Smooth muscle cell (in vitro differentiated cells): ENCODE measurements at regions not wholly inside any gene's neighbourhood (a gene's known extent, or its start where the extent isn't known, plus 50 kb on each side); places are given as distances from the start of the nearest gene placed in this dataset.

Experiments
- DNase-seq: peaks from one replicate; lab custom pipeline; 2025; ENCODE audit not compliant: unreplicated experiment; lab: John Stamatoyannopoulos, UW
- H2AFZ ChIP-seq: fragments of 200-600 bp; sonication (generic); 2 replicates; pipeline ENCODE4 v1.6.0; 2016; ENCODE audit warnings: antibody characterized with exemption, low read depth, mild to moderate bottlenecking
- H3F3A ChIP-seq: fragments of 200-600 bp; sonication (generic); 2 replicates; pipeline ENCODE4 v1.6.0; 2017; ENCODE audit warnings: antibody characterized with exemption, low read depth
- H3K27ac ChIP-seq: fragments of 200-600 bp; sonication (generic); 2 replicates; pipeline ENCODE4 v1.5.1; 2016; ENCODE audit warnings: low read depth, mild to moderate bottlenecking
- H3K27me3 ChIP-seq: fragments of 200-600 bp; sonication (generic); 2 replicates; pipeline ENCODE4 v1.6.1; 2016; ENCODE audit warnings: low read depth, mild to moderate bottlenecking
- H3K36me3 ChIP-seq: fragments of 200-600 bp; sonication (generic); 2 replicates; pipeline ENCODE4 v1.5.1; 2016; ENCODE audit warnings: low read depth
- H3K4me1 ChIP-seq: fragments of 200-600 bp; sonication (generic); 2 replicates; pipeline ENCODE4 v1.5.1; 2016; ENCODE audit warnings: low read depth
- H3K4me2 ChIP-seq: fragments of 200-600 bp; sonication (generic); 2 replicates; pipeline ENCODE4 v1.6.0; 2016; ENCODE audit warnings: mild to moderate bottlenecking
- H3K4me3 ChIP-seq: fragments of 200-600 bp; sonication (generic); 2 replicates; pipeline ENCODE4 v1.5.1; 2016; ENCODE audit warnings: mild to moderate bottlenecking
- H3K79me2 ChIP-seq: fragments of 200-600 bp; sonication (generic); 2 replicates; pipeline ENCODE4 v1.6.0; 2016; ENCODE audit warnings: low read depth, mild to moderate bottlenecking
- H3K9ac ChIP-seq: fragments of 200-600 bp; sonication (generic); 2 replicates; pipeline ENCODE4 v1.6.0; 2016; ENCODE audit warnings: low read depth
- H3K9me3 ChIP-seq: fragments of 200-600 bp; sonication (generic); replicated peaks from 2 replicates; pipeline ENCODE4 v1.5.1; 2016; ENCODE audit warnings: low read depth
- H4K20me1 ChIP-seq: fragments of 200-600 bp; sonication (generic); 2 replicates; pipeline ENCODE4 v1.6.0; 2016; ENCODE audit warnings: low read depth
- WGBS: methylation state at CpG from one replicate; pipeline ENCODE4 v1.1.7; 2016; ENCODE audit warnings: low lambda C conversion rate; 5-methylcytosine and 5-hydroxymethylcytosine counted together
- TF ChIP-seq, protein P1 (sequence below): fragments of 200-600 bp; sonication (generic); IDR thresholded peaks from 2 replicates; pipeline ENCODE4 v1.5.1; 2017; ENCODE audit warnings: borderline replicate concordance, mild to moderate bottlenecking, antibody characterized with exemption; ENCODE audit not compliant: insufficient read depth, poor library complexity, severe bottlenecking

DNA sequence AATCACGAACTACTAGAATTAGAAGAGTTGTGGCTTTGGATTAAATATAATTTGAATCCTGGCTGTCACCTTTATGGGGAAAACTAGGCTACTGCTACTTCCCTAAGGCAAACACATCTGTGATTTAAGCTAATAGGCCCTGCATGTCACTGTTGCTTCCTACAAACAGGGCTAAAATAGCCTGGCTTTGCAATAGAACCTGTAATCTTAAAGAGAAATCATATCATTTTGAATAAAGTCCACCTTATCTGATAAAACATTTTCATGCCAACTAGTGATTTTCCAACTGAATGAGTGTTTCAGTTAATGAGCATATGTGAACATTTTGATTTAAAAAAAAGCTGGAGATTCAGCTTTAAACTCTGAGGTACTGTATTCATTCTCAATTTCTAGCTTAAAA lies 208.0 kb downstream of the GPR37 start:
- 87% methylated on average over 1 of the region's 1 CpG for WGBS
- H2AFZ ChIP-seq = no peak overlapping the region
- no peak for DNase-seq
- no peak overlapping the region for H3K4me3 ChIP-seq
- H3K79me2 ChIP-seq = no peaks in the 10 kb centered on the region
- H3K9ac ChIP-seq = no peak overlapping the region
- TF ChIP-seq, protein P1, sequence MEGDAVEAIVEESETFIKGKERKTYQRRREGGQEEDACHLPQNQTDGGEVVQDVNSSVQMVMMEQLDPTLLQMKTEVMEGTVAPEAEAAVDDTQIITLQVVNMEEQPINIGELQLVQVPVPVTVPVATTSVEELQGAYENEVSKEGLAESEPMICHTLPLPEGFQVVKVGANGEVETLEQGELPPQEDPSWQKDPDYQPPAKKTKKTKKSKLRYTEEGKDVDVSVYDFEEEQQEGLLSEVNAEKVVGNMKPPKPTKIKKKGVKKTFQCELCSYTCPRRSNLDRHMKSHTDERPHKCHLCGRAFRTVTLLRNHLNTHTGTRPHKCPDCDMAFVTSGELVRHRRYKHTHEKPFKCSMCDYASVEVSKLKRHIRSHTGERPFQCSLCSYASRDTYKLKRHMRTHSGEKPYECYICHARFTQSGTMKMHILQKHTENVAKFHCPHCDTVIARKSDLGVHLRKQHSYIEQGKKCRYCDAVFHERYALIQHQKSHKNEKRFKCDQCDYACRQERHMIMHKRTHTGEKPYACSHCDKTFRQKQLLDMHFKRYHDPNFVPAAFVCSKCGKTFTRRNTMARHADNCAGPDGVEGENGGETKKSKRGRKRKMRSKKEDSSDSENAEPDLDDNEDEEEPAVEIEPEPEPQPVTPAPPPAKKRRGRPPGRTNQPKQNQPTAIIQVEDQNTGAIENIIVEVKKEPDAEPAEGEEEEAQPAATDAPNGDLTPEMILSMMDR = no peak
- H3K36me3 ChIP-seq = no peaks in the 10 kb centered on the region
- H3K4me1 ChIP-seq = no peaks in the 10 kb centered on the region
- H3K27ac ChIP-seq = no peak overlapping the region
- H3K27me3 ChIP-seq = no peaks in the 10 kb centered on the region
- no peak overlapping the region for H3K4me2 ChIP-seq
- no peaks in the 10 kb centered on the region for H4K20me1 ChIP-seq
- H3K9me3 ChIP-seq = no peaks in the 10 kb centered on the region
- H3F3A ChIP-seq = no peaks in the 10 kb centered on the region

DNA sequence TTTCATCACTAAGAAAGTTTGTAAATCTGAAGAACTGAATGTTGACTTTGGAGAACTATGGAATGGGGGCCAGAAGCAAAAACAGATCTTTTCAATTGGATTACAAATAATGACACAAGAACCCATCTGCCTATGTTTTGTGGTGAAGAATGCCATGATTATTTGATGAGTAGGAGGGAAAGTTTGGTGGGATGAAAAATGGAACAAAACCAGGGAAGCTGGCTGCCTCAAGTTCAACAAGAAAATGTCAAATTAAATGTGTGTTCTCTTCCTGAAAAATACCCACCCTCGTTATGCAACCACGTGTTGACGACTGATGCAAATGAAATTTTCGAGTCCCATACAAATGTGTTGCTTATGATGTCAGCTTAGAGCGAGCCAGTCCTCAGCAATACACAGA lies 208.5 kb downstream of the GPR37 start:
- H3K36me3 ChIP-seq = no peaks in the 10 kb centered on the region

DNA sequence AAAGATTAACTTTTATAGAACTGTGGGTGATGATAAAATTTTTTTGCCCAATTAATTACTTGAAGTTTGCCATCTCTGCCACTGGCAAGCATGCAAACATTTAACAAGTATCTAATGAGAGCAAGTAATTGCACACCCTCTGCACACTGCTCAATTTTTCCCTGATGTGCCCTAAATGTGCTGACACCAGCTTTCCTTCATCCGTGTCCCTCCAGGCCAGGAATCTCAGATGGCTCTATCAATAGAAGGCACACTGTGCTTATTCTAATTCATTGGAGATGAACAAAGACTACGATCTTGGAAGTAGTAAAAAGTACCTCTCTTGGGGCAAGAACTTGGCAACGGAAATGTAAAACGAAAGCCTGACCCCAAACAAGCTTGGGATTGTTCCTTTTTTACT lies 212.1 kb downstream of the GPR37 start:
- Histone ChIP-seq H4K20me1 (no peaks in the 10 kb centered on the region), H3K4me2 (no peak overlapping the region), H3K9ac (no peak overlapping the region), H3F3A (no peaks in the 10 kb centered on the region), H3K4me3 (no peak overlapping the region), H3K9me3 (no peaks in the 10 kb centered on the region), H3K27me3 (no peaks in the 10 kb centered on the region), H2AFZ (no peak overlapping the region), H3K79me2 (no peaks in the 10 kb centered on the region), H3K36me3 (no peaks in the 10 kb centered on the region), H3K27ac (no peak overlapping the region), H3K4me1 (no peaks in the 10 kb centered on the region)
- TF ChIP-seq, protein P1 = no peak
- 83% methylated on average over 4 of the region's 4 CpGs for WGBS
- DNase-seq = no peak

More for the DNA sequence above, 208.5 kb downstream of the GPR37 start:
- H3K9me3 ChIP-seq = no peaks in the 10 kb centered on the region
- H3K27me3 ChIP-seq = no peaks in the 10 kb centered on the region
- no peak overlapping the region for H3K27ac ChIP-seq
- WGBS = 77% methylated on average over 5 of the region's 5 CpGs
- no peaks in the 10 kb centered on the region for H3K4me1 ChIP-seq
- no peaks in the 10 kb centered on the region for H3F3A ChIP-seq
- DNase-seq = no peak
- no peaks in the 10 kb centered on the region for H4K20me1 ChIP-seq
- no peaks in the 10 kb centered on the region for H3K79me2 ChIP-seq
- no peak overlapping the region for H3K4me3 ChIP-seq
- H3K9ac ChIP-seq = no peak overlapping the region
- H2AFZ ChIP-seq = no peak overlapping the region
- TF ChIP-seq, protein P1 = no peak
- H3K4me2 ChIP-seq = no peak overlapping the region

DNA sequence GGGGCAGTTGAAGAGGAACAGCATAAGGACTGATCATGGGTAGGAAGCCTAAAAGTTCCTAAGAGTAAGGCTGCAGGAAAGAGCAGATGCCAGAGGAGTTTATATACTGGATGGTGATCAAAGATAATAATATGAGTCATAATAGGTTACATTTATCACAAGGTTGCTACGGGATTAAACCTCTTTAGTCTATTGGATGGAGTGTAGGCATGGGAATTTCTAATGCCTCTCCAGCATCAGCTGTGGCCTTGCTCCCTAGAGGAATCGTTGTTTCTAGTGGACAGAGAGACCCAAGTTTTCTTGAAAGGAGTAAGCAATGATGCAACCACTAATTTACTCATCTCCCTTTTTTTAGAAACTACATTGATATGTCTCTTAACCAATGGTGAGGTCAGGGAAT lies 213.4 kb downstream of the GPR37 start:
- no peaks in the 10 kb centered on the region for H3F3A ChIP-seq
- H3K27ac ChIP-seq = no peak overlapping the region
- no peaks in the 10 kb centered on the region for H3K4me1 ChIP-seq
- H3K4me3 ChIP-seq = no peak overlapping the region
- H2AFZ ChIP-seq = no peak overlapping the region
- no peak overlapping the region for H3K4me2 ChIP-seq
- H3K9ac ChIP-seq = no peak overlapping the region
- no peaks in the 10 kb centered on the region for H3K79me2 ChIP-seq
- no peaks in the 10 kb centered on the region for H4K20me1 ChIP-seq
- no peaks in the 10 kb centered on the region for H3K27me3 ChIP-seq
- TF ChIP-seq, protein P1 = no peak
- H3K36me3 ChIP-seq = no peaks in the 10 kb centered on the region
- H3K9me3 ChIP-seq = no peaks in the 10 kb centered on the region
- no peak for DNase-seq
- WGBS = 93% methylated on average over 2 of the region's 2 CpGs
